ENCODE measurements at regions not wholly inside any gene's neighbourhood (a gene's known extent, or its start where the extent isn't known, plus 50 kb on each side); places are given as distances from the start of the nearest gene placed in this dataset.

DNA sequence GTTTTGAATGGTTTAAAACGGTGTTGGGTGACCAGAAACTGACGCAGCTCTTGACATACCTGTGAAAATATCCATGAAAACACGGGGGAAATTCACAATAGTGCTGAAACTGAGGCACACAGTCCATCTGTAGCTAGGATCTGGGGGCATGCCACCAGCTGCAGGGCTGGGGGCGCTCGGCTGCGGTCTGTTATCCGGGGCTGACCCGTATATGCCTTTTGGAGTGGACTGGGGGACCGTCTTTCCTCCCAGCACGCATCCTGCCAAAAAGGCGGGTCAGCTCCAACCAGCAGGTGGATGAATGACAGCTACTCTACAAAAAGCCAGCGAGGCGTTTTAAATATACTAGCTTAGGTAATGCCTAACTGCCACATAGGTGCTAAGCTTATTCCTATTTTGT lies 729.8 kb downstream of the QKI start:
- H3K4me3 ChIP-seq (replicated peaks; ENCODE audit: low read depth, low read length): no peak overlapping the region
- TF ChIP-seq CTCF (IDR thresholded peaks at IDR 0.05; ENCODE audit: low read depth, low read length, missing control alignments): no peak
- no peak for DNase-seq (ENCODE audit: extremely low read depth, low read depth)

DNA sequence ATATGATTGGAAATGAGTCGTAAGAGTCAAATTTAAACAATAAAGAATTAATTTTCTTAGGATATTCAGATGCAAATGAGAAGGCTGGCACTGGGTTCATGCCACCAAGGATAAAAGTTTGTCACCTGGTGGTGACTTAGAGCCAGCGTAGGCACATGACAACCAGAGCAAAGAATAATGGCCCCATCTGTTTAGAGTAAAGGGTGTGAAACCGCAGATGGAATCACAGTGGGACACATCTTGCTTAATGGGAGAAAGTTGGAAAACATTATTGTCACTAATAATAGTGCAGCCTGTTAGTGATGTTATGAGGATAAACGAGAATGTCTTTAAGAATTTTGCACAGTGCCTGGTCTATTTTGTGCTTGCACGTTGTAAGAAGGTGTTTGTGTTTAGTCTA lies 727.8 kb downstream of the QKI start:
- no peak for DNase-seq (ENCODE audit: extremely low read depth, low read depth)
- no peak for TF ChIP-seq CTCF (IDR thresholded peaks at IDR 0.05; ENCODE audit: low read depth, low read length, missing control alignments)
- no peak overlapping the region for H3K4me3 ChIP-seq (replicated peaks; ENCODE audit: low read depth, low read length)

- no peak for TF ChIP-seq CTCF (IDR thresholded peaks at IDR 0.05; ENCODE audit: low read depth, low read length, missing control alignments)
- no peak overlapping the region for H3K4me3 ChIP-seq (replicated peaks; ENCODE audit: low read depth, low read length)
- no peak for DNase-seq (ENCODE audit: extremely low read depth, low read depth)
Measured at GRCh38 chr6:164135511-164136132, 721.1 kb downstream of the QKI start.

- H3K4me3 ChIP-seq (replicated peaks; ENCODE audit: low read depth, low read length): no peak overlapping the region
- no peak for TF ChIP-seq CTCF (IDR thresholded peaks at IDR 0.05; ENCODE audit: low read depth, low read length, missing control alignments)
- no peak for DNase-seq (ENCODE audit: extremely low read depth, low read depth)
Measured at GRCh38 chr6:164133095-164133494, 718.6 kb downstream of the QKI start.

- DNase-seq (ENCODE audit: extremely low read depth, low read depth): no peak
Measured at GRCh38 chr6:164130585-164130984, 716.1 kb downstream of the QKI start.

GRCh38 chr6:164130151-164130550 lies 715.6 kb downstream of the QKI start:
- no peak for TF ChIP-seq CTCF (IDR thresholded peaks at IDR 0.05; ENCODE audit: low read depth, low read length, missing control alignments)
- DNase-seq (ENCODE audit: extremely low read depth, low read depth): no peak
- H3K4me3 ChIP-seq (replicated peaks; ENCODE audit: low read depth, low read length): no peak overlapping the region

More at GRCh38 chr6:164130585-164130984, 716.1 kb downstream of the QKI start:
- TF ChIP-seq CTCF (IDR thresholded peaks at IDR 0.05; ENCODE audit: low read depth, low read length, missing control alignments): no peak
- H3K4me3 ChIP-seq (replicated peaks; ENCODE audit: low read depth, low read length): no peak overlapping the region

DNA sequence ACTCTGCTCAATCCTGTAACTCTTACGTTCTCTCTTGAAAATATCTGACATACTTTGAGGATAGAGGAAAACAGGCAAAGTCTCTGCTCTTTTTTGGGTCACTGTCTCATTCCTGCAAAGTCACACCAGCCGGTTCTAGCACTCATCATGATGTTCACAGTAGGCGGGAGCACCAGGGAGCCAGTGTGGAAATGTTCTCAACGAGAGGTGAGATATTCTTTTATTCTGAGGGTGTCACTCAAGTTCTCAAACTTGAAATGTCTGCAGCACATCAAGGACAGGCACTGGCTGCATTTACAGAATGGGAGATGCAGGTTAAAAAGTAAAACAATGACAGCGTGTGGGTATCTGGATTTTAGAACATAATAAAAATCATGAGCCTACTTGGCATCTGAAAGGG lies 714.7 kb downstream of the QKI start:
- no peak for TF ChIP-seq CTCF (IDR thresholded peaks at IDR 0.05; ENCODE audit: low read depth, low read length, missing control alignments)
- DNase-seq (ENCODE audit: extremely low read depth, low read depth): no peak
- H3K4me3 ChIP-seq (replicated peaks; ENCODE audit: low read depth, low read length): no peak overlapping the region

All from HFF-Myc (cell line).